HFF-Myc (cell line): ENCODE measurements at regions not wholly inside any gene's neighbourhood (a gene's known extent, or its start where the extent isn't known, plus 50 kb on each side); places are given as distances from the start of the nearest gene placed in this dataset.

ENCODE experiments used
- DNase-seq: peaks from one replicate; pipeline ENCODE4 v3.0.0-alpha.2; 2011; ENCODE audit warnings: low read depth; ENCODE audit errors: extremely low read depth
- H3K4me3 ChIP-seq: replicated peaks from 2 replicates; pipeline ENCODE4 v1.5.1; 2011; ENCODE audit warnings: low read depth, mild to moderate bottlenecking, control low read depth, low read length
- CTCF ChIP-seq: IDR thresholded peaks from 2 replicates; pipeline ENCODE4 v1.5.1; 2012; ENCODE audit warnings: mild to moderate bottlenecking, low read depth, low read length, control low read depth; ENCODE audit errors: missing control alignments

- no peak for TF ChIP-seq CTCF
- no peak overlapping the region for H3K4me3 ChIP-seq
- DNase-seq: no peak
Observed at GRCh38 chr4:167424341-167425256, 190.3 kb upstream of the SPOCK3 start.

DNA sequence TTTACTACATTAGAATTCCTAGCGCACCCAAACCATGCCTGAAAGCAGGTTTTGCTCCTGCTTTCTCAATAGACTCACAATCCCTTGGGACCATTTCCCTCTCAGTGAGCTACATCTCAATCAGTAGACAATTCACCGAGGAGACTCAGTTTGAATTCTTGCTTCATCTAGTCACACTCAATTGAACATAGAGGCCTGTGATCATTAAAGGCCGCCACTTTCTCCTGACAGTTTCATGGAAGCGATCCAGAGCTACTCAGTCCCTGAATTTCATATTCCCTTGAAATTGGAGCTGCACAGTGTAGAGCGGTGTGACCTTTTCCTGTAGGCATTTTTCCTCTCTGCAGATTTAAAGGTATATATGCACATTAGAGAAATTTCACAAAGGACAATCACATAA is 193.9 kb upstream of the SPOCK3 start:
- TF ChIP-seq CTCF: no peak
- DNase-seq: no peak

GRCh38 chr4:167431371-167431770 is 197.1 kb upstream of the SPOCK3 start:
- H3K4me3 ChIP-seq: no peak overlapping the region
- DNase-seq: no peak
- TF ChIP-seq CTCF: no peak

More for the DNA sequence above, 193.9 kb upstream of the SPOCK3 start:
- no peak overlapping the region for H3K4me3 ChIP-seq

DNA sequence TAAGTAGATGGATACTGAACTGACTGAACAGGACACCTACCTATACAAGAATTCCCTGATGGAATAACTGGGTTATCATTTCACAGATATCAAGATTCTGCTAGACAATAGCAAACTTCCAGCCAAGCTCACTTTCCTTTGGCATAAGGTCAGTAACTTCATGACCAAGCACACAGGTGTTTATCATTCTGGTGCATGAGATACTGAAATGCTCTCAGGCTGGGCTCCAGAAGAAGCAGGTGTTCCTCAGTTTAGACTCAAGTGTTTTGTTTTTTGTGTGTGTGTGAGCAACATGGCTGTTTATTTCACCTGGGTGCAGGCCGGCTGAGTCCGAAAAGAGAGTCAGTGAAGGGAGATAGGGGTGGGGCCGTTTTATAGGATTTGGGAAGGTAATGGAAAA is 201.5 kb upstream of the SPOCK3 start:
- TF ChIP-seq CTCF: no peak
- DNase-seq: no peak
- no peak overlapping the region for H3K4me3 ChIP-seq

GRCh38 chr4:167443841-167444240 is 209.5 kb upstream of the SPOCK3 start:
- no peak for DNase-seq
- H3K4me3 ChIP-seq: no peak overlapping the region
- no peak for TF ChIP-seq CTCF

GRCh38 chr4:167452922-167453430 is 218.7 kb upstream of the SPOCK3 start:
- no peak for TF ChIP-seq CTCF
- DNase-seq: peak; percentile 1
- no peak overlapping the region for H3K4me3 ChIP-seq

GRCh38 chr4:167456619-167457018 is 222.3 kb upstream of the SPOCK3 start:
- no peak for TF ChIP-seq CTCF
- no peak for DNase-seq
- H3K4me3 ChIP-seq: no peak overlapping the region
